Left colon (tissue), 2 donors: ENCODE measurements at regions not wholly inside any gene's neighbourhood (a gene's known extent, or its start where the extent isn't known, plus 50 kb on each side); places are given as distances from the start of the nearest gene placed in this dataset.

Experiments used
- ATAC-seq: fragments of 200-7000 bp; cut with Tn5 transposase; one replicate; pipeline ENCODE4 v1.9.1; 2020; ENCODE audit warnings: mild to moderate bottlenecking, moderate library complexity
- DNase-seq, 2 donors: peaks; one replicate each; pipeline ENCODE4 v3.0.0-alpha.2; 2020
- intact Hi-C, 2 donors: fragments of 100-400 bp; cut with DNase I in 1 of 2; cut with micrococcal nuclease in 1 of 2; formaldehyde crosslinking; loops; one replicate each; pipeline versions ENCODE4 v1.11.2 to v1.14.0; 2022; cut with DNase I, micrococcal nuclease
- donor health status: DM: no; HTN: no; CAD: no.
- donor health status: DM: yes; HTN: yes; CAD: no.

- intact Hi-C loops, result no loop called here
- DNase-seq (no peak), ATAC-seq (no peak)
Measured at GRCh38 chr1:72938408-72938807, 656.1 kb upstream of the NEGR1 start.

- no peak for ATAC-seq
- intact Hi-C loops, result no loop called here
Measured at GRCh38 chr1:72937905-72938304, 655.6 kb upstream of the NEGR1 start.

GRCh38 chr1:72936942-72937341 is 654.6 kb upstream of the NEGR1 start:
- intact Hi-C loops, result no loop called here

More at GRCh38 chr1:72937905-72938304, 655.6 kb upstream of the NEGR1 start:
- no peak for DNase-seq

GRCh38 chr1:72936151-72936740 is 653.9 kb upstream of the NEGR1 start:
- no peak for DNase-seq
- ATAC-seq, result no peak
- intact Hi-C loops, result no loop called here

More at GRCh38 chr1:72936942-72937341, 654.6 kb upstream of the NEGR1 start:
- DNase-seq, result no peak
- ATAC-seq, result no peak

GRCh38 chr1:72932025-72932424 is 649.7 kb upstream of the NEGR1 start:
- ATAC-seq (no peak), DNase-seq (no peak)
- intact Hi-C loops, result no loop called here

GRCh38 chr1:72930528-72930927 is 648.2 kb upstream of the NEGR1 start:
- no peak for ATAC-seq
- intact Hi-C loops, result no loop called here

GRCh38 chr1:72918940-72919339 is 636.6 kb upstream of the NEGR1 start:
- DNase-seq, result no peak
- intact Hi-C loops, result no loop called here
- ATAC-seq, result no peak

More at GRCh38 chr1:72930528-72930927, 648.2 kb upstream of the NEGR1 start:
- DNase-seq, result no peak

- ATAC-seq (no peak), DNase-seq (no peak)
- intact Hi-C loops, result no loop called here
Measured at GRCh38 chr1:72917920-72918319, 635.6 kb upstream of the NEGR1 start.

- ATAC-seq, result no peak
- DNase-seq, result no peak
- intact Hi-C loops, result no loop called here
Measured at GRCh38 chr1:72915581-72915980, 633.2 kb upstream of the NEGR1 start.

- intact Hi-C loops, result no loop called here
- DNase-seq (no peak), ATAC-seq (no peak)
Measured at GRCh38 chr1:72911656-72912055, 629.3 kb upstream of the NEGR1 start.

GRCh38 chr1:72896256-72896655 is 613.9 kb upstream of the NEGR1 start:
- ATAC-seq (no peak), DNase-seq (no peak)
- intact Hi-C loops, result no loop called here

GRCh38 chr1:72892461-72892860 is 610.1 kb upstream of the NEGR1 start:
- intact Hi-C loops, result no loop called here
- ATAC-seq (no peak), DNase-seq (no peak)

- intact Hi-C loops, result no loop called here
- DNase-seq (no peak), ATAC-seq (no peak)
Measured at GRCh38 chr1:72891976-72892375, 609.6 kb upstream of the NEGR1 start.

GRCh38 chr1:72885841-72886240 is 603.5 kb upstream of the NEGR1 start:
- intact Hi-C loops, result no loop called here
- ATAC-seq, result no peak

GRCh38 chr1:72885017-72885416 is 602.7 kb upstream of the NEGR1 start:
- no peak for ATAC-seq
- intact Hi-C loops, result no loop called here
- DNase-seq, result no peak

More at GRCh38 chr1:72885841-72886240, 603.5 kb upstream of the NEGR1 start:
- no peak for DNase-seq

- intact Hi-C loops, result no loop called here
- ATAC-seq, result no peak
- no peak for DNase-seq
Measured at GRCh38 chr1:72869873-72870272, 587.5 kb upstream of the NEGR1 start.

- ATAC-seq, result no peak
- no peak for DNase-seq
- intact Hi-C loops, result no loop called here
Measured at GRCh38 chr1:72869441-72869840, 587.1 kb upstream of the NEGR1 start.

- ATAC-seq, result no peak
- no peak for DNase-seq
- intact Hi-C loops, result no loop called here
Measured at GRCh38 chr1:72851597-72851996, 569.3 kb upstream of the NEGR1 start.

GRCh38 chr1:72848997-72849396 is 566.7 kb upstream of the NEGR1 start:
- DNase-seq (no peak), ATAC-seq (no peak)
- intact Hi-C loops, result no loop called here

GRCh38 chr1:72847651-72848050 is 565.3 kb upstream of the NEGR1 start:
- DNase-seq (no peak), ATAC-seq (no peak)
- intact Hi-C loops, result no loop called here

- ATAC-seq (peak; percentile 51), DNase-seq (no peak)
- intact Hi-C loops, result no loop called here
Measured at GRCh38 chr1:72846476-72847278, 564.3 kb upstream of the NEGR1 start.
